Adrenal gland (tissue), 5 donors: ENCODE measurements at regions not wholly inside any gene's neighbourhood (a gene's known extent, or its start where the extent isn't known, plus 50 kb on each side); places are given as distances from the start of the nearest gene placed in this dataset.

Experiments used
- POLR2A ChIP-seq, 2 donors: fragments of 450-650 bp; IDR thresholded peaks; one replicate each; pipeline ENCODE4 v1.6.1; 2017; ENCODE audit warnings: antibody characterized with exemption in 2 of 2, mild to moderate bottlenecking in 2 of 2, moderate library complexity in 1 of 2
- TF ChIP-seq, protein P1 (sequence below), 6 experiments: fragments of 450-650 bp in 4 of 6; fragments of 200-600 bp in 2 of 6; sonication (generic) in 1 of 6; IDR thresholded peaks; 1 replicate in 5 of 6; 2 replicates in 1 of 6; pipeline versions ENCODE4 v1.5.1 to v1.8.0; 2016 to 2021; ENCODE audit warnings: antibody characterized with exemption in 6 of 6, mild to moderate bottlenecking in 2 of 6, moderate library complexity in 1 of 6
- donor health status: DM: no; HTN: no; CAD: no.

DNA sequence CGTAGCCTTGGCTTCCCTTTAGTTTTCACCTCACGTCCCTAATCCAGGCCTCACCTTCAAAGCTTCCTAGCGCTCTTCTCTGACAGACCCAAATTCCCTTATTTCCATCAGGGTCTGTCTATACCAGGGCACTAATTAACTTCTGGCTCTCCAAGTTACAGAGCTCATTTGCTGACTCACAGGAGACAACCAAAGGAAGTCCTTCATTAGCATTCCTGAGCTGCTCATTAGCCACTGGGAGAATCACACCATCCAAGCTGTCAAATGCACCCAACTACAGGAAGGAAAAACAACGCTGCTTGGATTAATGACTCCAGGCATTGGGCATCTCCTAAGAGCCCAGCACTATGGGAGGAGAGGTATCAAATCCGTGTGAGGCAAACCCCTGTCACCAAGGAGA lies 109.8 kb upstream of the ALK start:
- TF ChIP-seq, protein P1, sequence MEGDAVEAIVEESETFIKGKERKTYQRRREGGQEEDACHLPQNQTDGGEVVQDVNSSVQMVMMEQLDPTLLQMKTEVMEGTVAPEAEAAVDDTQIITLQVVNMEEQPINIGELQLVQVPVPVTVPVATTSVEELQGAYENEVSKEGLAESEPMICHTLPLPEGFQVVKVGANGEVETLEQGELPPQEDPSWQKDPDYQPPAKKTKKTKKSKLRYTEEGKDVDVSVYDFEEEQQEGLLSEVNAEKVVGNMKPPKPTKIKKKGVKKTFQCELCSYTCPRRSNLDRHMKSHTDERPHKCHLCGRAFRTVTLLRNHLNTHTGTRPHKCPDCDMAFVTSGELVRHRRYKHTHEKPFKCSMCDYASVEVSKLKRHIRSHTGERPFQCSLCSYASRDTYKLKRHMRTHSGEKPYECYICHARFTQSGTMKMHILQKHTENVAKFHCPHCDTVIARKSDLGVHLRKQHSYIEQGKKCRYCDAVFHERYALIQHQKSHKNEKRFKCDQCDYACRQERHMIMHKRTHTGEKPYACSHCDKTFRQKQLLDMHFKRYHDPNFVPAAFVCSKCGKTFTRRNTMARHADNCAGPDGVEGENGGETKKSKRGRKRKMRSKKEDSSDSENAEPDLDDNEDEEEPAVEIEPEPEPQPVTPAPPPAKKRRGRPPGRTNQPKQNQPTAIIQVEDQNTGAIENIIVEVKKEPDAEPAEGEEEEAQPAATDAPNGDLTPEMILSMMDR (IDR thresholded peaks at IDR 0.05), result no peak
- no peak for TF ChIP-seq POLR2A (IDR thresholded peaks at IDR 0.05)
